H9 (cell line): ENCODE measurements at regions not wholly inside any gene's neighbourhood (a gene's known extent, or its start where the extent isn't known, plus 50 kb on each side); places are given as distances from the start of the nearest gene placed in this dataset.

Experiments
- DNase-seq: peaks from one replicate; pipeline ENCODE4 v3.0.0-alpha.2; 2017
- H2AFZ ChIP-seq: one replicate; pipeline ENCODE4 v1.6.1; 2013; ENCODE audit warnings: mild to moderate bottlenecking, low read length, control low read depth, moderate library complexity
- H2AK5ac ChIP-seq: 2 replicates; pipeline ENCODE4 v1.6.1; 2013; ENCODE audit warnings: low read length, control low read depth, mixed read lengths; ENCODE audit not compliant: insufficient read length
- H2BK120ac ChIP-seq: one replicate; pipeline ENCODE4 v1.6.1; 2013; ENCODE audit warnings: low read depth, mild to moderate bottlenecking, low read length, control low read depth, inconsistent platforms; ENCODE audit not compliant: poor library complexity, severe bottlenecking
- H2BK12ac ChIP-seq: 2 replicates; pipeline ENCODE4 v1.6.1; 2013; ENCODE audit warnings: low read length, control low read depth, mixed read lengths, low read depth; ENCODE audit not compliant: insufficient read length
- H2BK15ac ChIP-seq: 2 replicates; pipeline ENCODE4 v1.6.1; 2013; ENCODE audit warnings: low read depth, low read length, control low read depth
- H2BK20ac ChIP-seq: one replicate; pipeline ENCODE4 v1.6.1; 2013; ENCODE audit warnings: low read depth, mild to moderate bottlenecking, low read length, control low read depth, inconsistent platforms; ENCODE audit not compliant: poor library complexity, severe bottlenecking
- H2BK5ac ChIP-seq: 2 replicates; pipeline ENCODE4 v1.6.1; 2013; ENCODE audit warnings: low read length, control low read depth, mixed read lengths; ENCODE audit not compliant: insufficient read length
- H3K14ac ChIP-seq: 2 replicates; pipeline ENCODE4 v1.6.1; 2013; ENCODE audit warnings: low read length, control low read depth; ENCODE audit not compliant: insufficient read depth
- H3K18ac ChIP-seq: 2 replicates; pipeline ENCODE4 v1.6.1; 2013; ENCODE audit warnings: low read depth, mild to moderate bottlenecking, mixed read lengths, low read length, control low read depth; ENCODE audit not compliant: insufficient read length
- H3K23ac ChIP-seq: 2 replicates; pipeline ENCODE4 v1.6.1; 2013; ENCODE audit warnings: low read length, control low read depth, mixed read lengths, low read depth; ENCODE audit not compliant: insufficient read length
- H3K23me2 ChIP-seq: 2 replicates; pipeline ENCODE4 v1.6.1; 2013; ENCODE audit warnings: low read depth, mild to moderate bottlenecking, mixed read lengths, low read length, control low read depth; ENCODE audit not compliant: insufficient read length, poor library complexity, severe bottlenecking
- H3K27ac ChIP-seq: 2 replicates; pipeline ENCODE4 v1.5.1; 2013; ENCODE audit warnings: low read length, control low read depth, mixed read lengths, low read depth; ENCODE audit not compliant: insufficient read length
- H3K27me3 ChIP-seq: 2 replicates; pipeline ENCODE4 v1.6.1; 2013; ENCODE audit warnings: low read length, control low read depth, inconsistent platforms; ENCODE audit not compliant: insufficient read depth
- H3K4ac ChIP-seq: 2 replicates; pipeline ENCODE4 v1.6.1; 2013; ENCODE audit warnings: low read depth, mild to moderate bottlenecking, control low read depth, inconsistent platforms, low read length, moderate library complexity
- H3K4me1 ChIP-seq: 2 replicates; pipeline ENCODE4 v1.6.1; 2013; ENCODE audit warnings: low read length, control low read depth, inconsistent platforms; ENCODE audit not compliant: insufficient read depth
- H3K4me2 ChIP-seq: 2 replicates; pipeline ENCODE4 v1.6.1; 2013; ENCODE audit warnings: low read length, control low read depth, mixed read lengths; ENCODE audit not compliant: insufficient read length, insufficient read depth
- H3K56ac ChIP-seq: 2 replicates; pipeline ENCODE4 v1.6.1; 2013; ENCODE audit warnings: low read depth, mild to moderate bottlenecking, mixed read lengths, low read length, control low read depth; ENCODE audit not compliant: insufficient read length
- H3K79me1 ChIP-seq: 2 replicates; pipeline ENCODE4 v1.6.1; 2013; ENCODE audit warnings: low read depth, mild to moderate bottlenecking, moderate library complexity, low read length, control low read depth, inconsistent platforms; ENCODE audit not compliant: insufficient read depth, poor library complexity, severe bottlenecking
- H3K79me2 ChIP-seq: 2 replicates; pipeline ENCODE4 v1.6.1; 2013; ENCODE audit warnings: low read length, control low read depth, inconsistent platforms; ENCODE audit not compliant: insufficient read depth
- H3K9ac ChIP-seq: 2 replicates; pipeline ENCODE4 v1.6.1; 2013; ENCODE audit warnings: low read length, control low read depth, mixed read lengths; ENCODE audit not compliant: insufficient read length; ENCODE audit errors: extremely low read depth
- H3K9me3 ChIP-seq: one replicate; pipeline ENCODE4 v1.6.1; 2013; ENCODE audit warnings: low read depth, low read length, inconsistent platforms; ENCODE audit not compliant: control insufficient read depth
- H3T11ph ChIP-seq: one replicate; pipeline ENCODE4 v1.6.1; 2013; ENCODE audit warnings: mild to moderate bottlenecking, low read length, control low read depth, inconsistent platforms
- H4K20me1 ChIP-seq: one replicate; pipeline ENCODE4 v1.6.1; 2013; ENCODE audit not compliant: control insufficient read depth, insufficient read length, insufficient read depth
- H4K5ac ChIP-seq: 2 replicates; pipeline ENCODE4 v1.6.1; 2013; ENCODE audit warnings: low read depth, mild to moderate bottlenecking, mixed read lengths, low read length, control low read depth; ENCODE audit not compliant: insufficient read length
- H4K8ac ChIP-seq: replicated peaks from 2 replicates; pipeline ENCODE4 v1.6.1; 2013; ENCODE audit warnings: low read length, control low read depth, mixed read lengths, low read depth; ENCODE audit not compliant: insufficient read length
- H4K91ac ChIP-seq: 2 replicates; pipeline ENCODE4 v1.6.1; 2013; ENCODE audit warnings: low read depth, mild to moderate bottlenecking, moderate library complexity, mixed read lengths, low read length, control low read depth; ENCODE audit not compliant: insufficient read length
- H3K27ac Mint-ChIP-seq, 3 experiments: 2 replicates in 2 of 3; 3 replicates in 1 of 3; pipeline ENCODE4 v1.8.0; 2020 to 2021; ENCODE audit warnings: mixed read lengths in 3 of 3, mild to moderate bottlenecking in 1 of 3, moderate library complexity in 1 of 3
- H3K27me3 Mint-ChIP-seq: 2 replicates; pipeline ENCODE4 v1.8.0; 2021; ENCODE audit warnings: low read depth, mild to moderate bottlenecking, moderate library complexity, mixed read lengths
- H3K36me3 Mint-ChIP-seq, 3 experiments: 2 replicates in 2 of 3; 3 replicates in 1 of 3; pipeline ENCODE4 v1.8.0; 2020 to 2021; ENCODE audit warnings: low read depth in 3 of 3, mixed read lengths in 3 of 3; ENCODE audit not compliant: insufficient read depth in 1 of 3
- H3K4me1 Mint-ChIP-seq, 2 experiments: 2 replicates each; pipeline ENCODE4 v1.8.0; 2020; ENCODE audit warnings: mixed read lengths in 2 of 2
- H3K4me3 Mint-ChIP-seq, 2 experiments: 2 replicates in 1 of 2; 3 replicates in 1 of 2; pipeline ENCODE4 v1.8.0; 2020 to 2021; ENCODE audit warnings: mild to moderate bottlenecking in 2 of 2, mixed read lengths in 2 of 2, moderate library complexity in 1 of 2
- H3K9me3 Mint-ChIP-seq, 2 experiments: 2 replicates in 1 of 2; 3 replicates in 1 of 2; pipeline ENCODE4 v1.8.0; 2020; ENCODE audit warnings: mild to moderate bottlenecking in 2 of 2, mixed read lengths in 2 of 2, moderate library complexity in 1 of 2
- WGBS: extraction: QIAGEN DNeasy Blood & Tissue Kit; methylation state at CpG from one replicate; pipeline ENCODE4 v1.1.7; 2013; ENCODE audit warnings: missing lambda C conversion rate, low lambda C conversion rate, mixed read lengths; ENCODE audit not compliant: insufficient read length; ENCODE audit errors: extremely low coverage; 5-methylcytosine and 5-hydroxymethylcytosine counted together
- TF ChIP-seq, protein P1 (sequence below): fragments of 200-600 bp; sonication (generic); conservative IDR thresholded peaks from 3 replicates; pipeline ENCODE4 v1.8.0; 2021; ENCODE audit warnings: antibody characterized with exemption, mild to moderate bottlenecking

DNA sequence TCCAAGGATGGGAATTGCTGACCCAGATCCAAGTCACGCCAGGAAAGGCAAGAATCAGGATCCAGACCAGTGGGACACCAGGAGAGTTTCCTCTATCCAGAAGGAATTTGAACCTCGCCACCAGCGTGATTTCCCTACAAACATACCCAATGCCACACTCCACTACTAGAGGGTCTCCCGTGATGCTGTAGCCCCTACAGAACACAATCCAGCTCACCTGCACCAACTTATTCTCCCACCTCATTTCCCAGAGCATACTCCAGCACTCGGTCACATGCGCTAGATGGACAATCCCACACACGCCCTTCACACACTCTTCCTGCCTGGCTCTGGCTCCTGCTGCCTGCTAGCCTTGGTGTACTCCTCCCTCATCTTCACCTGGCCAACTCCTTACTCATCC is 142.1 kb upstream of the PDE1C start:
- Histone ChIP-seq H2BK12ac (no peak overlapping the region), H4K5ac (no peak overlapping the region), H3K4me2 (no peak overlapping the region), H3T11ph (no peak overlapping the region), H3K27ac (no peak overlapping the region), H2BK120ac (no peak overlapping the region), H3K56ac (no peak overlapping the region), H2BK5ac (no peak overlapping the region), H3K27me3 (no peaks in the 10 kb centered on the region), H3K23me2 (no peaks in the 10 kb centered on the region), H2AK5ac (no peak overlapping the region), H3K4me1 (no peaks in the 10 kb centered on the region), H4K8ac (no peak overlapping the region), H2AFZ (no peak overlapping the region), H3K14ac (no peak overlapping the region), H3K23ac (no peak overlapping the region), H3K4ac (no peak overlapping the region), H4K20me1 (no peaks in the 10 kb centered on the region), H3K79me2 (no peaks in the 10 kb centered on the region), H3K79me1 (no peaks in the 10 kb centered on the region), H3K9ac (no peak overlapping the region), H2BK20ac (no peak overlapping the region), H3K9me3 (no peaks in the 10 kb centered on the region), H4K91ac (no peak overlapping the region), H3K18ac (no peak overlapping the region), H2BK15ac (no peak overlapping the region)
- Mint-ChIP-seq H3K36me3 (no peaks in the 10 kb centered on the region), H3K27ac (no peak overlapping the region), H3K4me1 (peaks cover 3% of the 10 kb centered on the region in 2 experiments; a peak in 3 of 4 replicates), H3K9me3 (no peaks in the 10 kb centered on the region), H3K27me3 (peaks cover 53% of the 10 kb centered on the region), H3K4me3 (no peak overlapping the region)
- no peak for DNase-seq
- WGBS = no CpG with 5 or more reads among the region's 7 CpGs
- TF ChIP-seq, protein P1, sequence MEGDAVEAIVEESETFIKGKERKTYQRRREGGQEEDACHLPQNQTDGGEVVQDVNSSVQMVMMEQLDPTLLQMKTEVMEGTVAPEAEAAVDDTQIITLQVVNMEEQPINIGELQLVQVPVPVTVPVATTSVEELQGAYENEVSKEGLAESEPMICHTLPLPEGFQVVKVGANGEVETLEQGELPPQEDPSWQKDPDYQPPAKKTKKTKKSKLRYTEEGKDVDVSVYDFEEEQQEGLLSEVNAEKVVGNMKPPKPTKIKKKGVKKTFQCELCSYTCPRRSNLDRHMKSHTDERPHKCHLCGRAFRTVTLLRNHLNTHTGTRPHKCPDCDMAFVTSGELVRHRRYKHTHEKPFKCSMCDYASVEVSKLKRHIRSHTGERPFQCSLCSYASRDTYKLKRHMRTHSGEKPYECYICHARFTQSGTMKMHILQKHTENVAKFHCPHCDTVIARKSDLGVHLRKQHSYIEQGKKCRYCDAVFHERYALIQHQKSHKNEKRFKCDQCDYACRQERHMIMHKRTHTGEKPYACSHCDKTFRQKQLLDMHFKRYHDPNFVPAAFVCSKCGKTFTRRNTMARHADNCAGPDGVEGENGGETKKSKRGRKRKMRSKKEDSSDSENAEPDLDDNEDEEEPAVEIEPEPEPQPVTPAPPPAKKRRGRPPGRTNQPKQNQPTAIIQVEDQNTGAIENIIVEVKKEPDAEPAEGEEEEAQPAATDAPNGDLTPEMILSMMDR = no peak
